GM12874 (cell line): ENCODE measurements at regions not wholly inside any gene's neighbourhood (a gene's known extent, or its start where the extent isn't known, plus 50 kb on each side); places are given as distances from the start of the nearest gene placed in this dataset.

Experiments
- CTCF ChIP-seq: IDR thresholded peaks from 2 replicates; pipeline ENCODE4 v1.5.1; 2011; ENCODE audit warnings: low read depth, mild to moderate bottlenecking, control low read depth, low read length, moderate library complexity; ENCODE audit not compliant: insufficient read depth

GRCh38 chr4:92091335-92091734, 212.4 kb upstream of the GRID2 start:
- 0 out of 2 replicates have a peak, but pooled peaks have one; percentile 20 for TF ChIP-seq CTCF

- no peak for TF ChIP-seq CTCF
Measured at GRCh38 chr4:92099861-92100260, 203.9 kb upstream of the GRID2 start.

- no peak for TF ChIP-seq CTCF
Measured at GRCh38 chr4:92100975-92101374, 202.8 kb upstream of the GRID2 start.

GRCh38 chr4:92101737-92102172, 202.0 kb upstream of the GRID2 start:
- no peak for TF ChIP-seq CTCF

GRCh38 chr4:92104506-92104905, 199.3 kb upstream of the GRID2 start:
- no peak for TF ChIP-seq CTCF

- TF ChIP-seq CTCF, result no peak
Measured at GRCh38 chr4:92106816-92107215, 196.9 kb upstream of the GRID2 start.

- no peak for TF ChIP-seq CTCF
Measured at GRCh38 chr4:92111493-92111892, 192.3 kb upstream of the GRID2 start.

GRCh38 chr4:92112805-92113204, 191.0 kb upstream of the GRID2 start:
- no peak for TF ChIP-seq CTCF
